SK-N-SH treated with all-trans-retinoic acid at 6 μM for 48 hours (cell line): ENCODE measurements at regions not wholly inside any gene's neighbourhood (a gene's known extent, or its start where the extent isn't known, plus 50 kb on each side); places are given as distances from the start of the nearest gene placed in this dataset.

ENCODE experiments used
- ATAC-seq: fragments of 200-7000 bp; cut with Tn5 transposase; 3 replicates; pipeline ENCODE4 v1.9.1; 2020; ENCODE audit warnings: mild to moderate bottlenecking, moderate library complexity
- ARNTL ChIP-seq: fragments of 450-650 bp; formaldehyde crosslinking; IDR thresholded peaks from 2 replicates; pipeline ENCODE4 v1.5.0; 2020; ENCODE audit warnings: low read depth, mild to moderate bottlenecking, moderate library complexity, borderline replicate concordance
- BACH2 ChIP-seq: fragments of 250-450 bp; sonication (Bioruptor Pico); IDR thresholded peaks from 2 replicates; pipeline ENCODE4 v1.9.0; 2021; ENCODE audit warnings: mild to moderate bottlenecking, borderline replicate concordance
- CREB5 ChIP-seq: fragments of 250-450 bp; sonication (Bioruptor Pico); IDR thresholded peaks from 2 replicates; pipeline ENCODE4 v1.5.1; 2020; ENCODE audit warnings: low read depth, mild to moderate bottlenecking, moderate library complexity
- CSDC2 ChIP-seq: fragments of 250-450 bp; sonication (Bioruptor Pico); IDR thresholded peaks from 2 replicates; pipeline ENCODE4 v1.5.0; 2020; ENCODE audit warnings: mild to moderate bottlenecking, moderate library complexity
- CSRNP3 ChIP-seq: fragments of 250-450 bp; sonication (Bioruptor Pico); IDR thresholded peaks from 2 replicates; pipeline ENCODE4 v1.5.1; 2021; ENCODE audit warnings: mild to moderate bottlenecking, moderate library complexity
- ESRRG ChIP-seq: fragments of 250-450 bp; sonication (Bioruptor Pico); IDR thresholded peaks from 2 replicates; pipeline ENCODE4 v1.6.1; 2021; ENCODE audit warnings: mild to moderate bottlenecking
- GLIS3 ChIP-seq: fragments of 250-450 bp; sonication (Bioruptor Pico); IDR thresholded peaks from 2 replicates; pipeline ENCODE4 v1.5.0; 2020; ENCODE audit warnings: mild to moderate bottlenecking, moderate library complexity
- ISL1 ChIP-seq: fragments of 250-450 bp; sonication (Bioruptor Pico); IDR thresholded peaks from 2 replicates; pipeline ENCODE4 v2.1.2; 2022; ENCODE audit warnings: mild to moderate bottlenecking, moderate library complexity
- POU6F1 ChIP-seq: fragments of 250-450 bp; sonication (Bioruptor Pico); IDR thresholded peaks from 2 replicates; pipeline ENCODE4 v1.8.0; 2021; ENCODE audit warnings: low read depth, mild to moderate bottlenecking, moderate library complexity, borderline replicate concordance
- PPARA ChIP-seq: fragments of 250-450 bp; sonication (Bioruptor Pico); IDR thresholded peaks from 2 replicates; pipeline ENCODE4 v1.5.0; 2020; ENCODE audit warnings: mild to moderate bottlenecking, borderline replicate concordance
- RARB ChIP-seq: fragments of 250-450 bp; sonication (Bioruptor Pico); IDR thresholded peaks from 2 replicates; pipeline ENCODE4 v1.8.0; 2021; ENCODE audit warnings: mild to moderate bottlenecking, moderate library complexity
- SNAI2 ChIP-seq: fragments of 250-450 bp; sonication (Bioruptor Pico); IDR thresholded peaks from 2 replicates; pipeline ENCODE4 v1.5.0; 2020; ENCODE audit warnings: mild to moderate bottlenecking, moderate library complexity
- TCF4 ChIP-seq: fragments of 250-450 bp; sonication (Bioruptor Pico); IDR thresholded peaks from 2 replicates; pipeline ENCODE4 v1.8.0; 2021; ENCODE audit warnings: mild to moderate bottlenecking, moderate library complexity, borderline replicate concordance
- TOX ChIP-seq: fragments of 250-450 bp; sonication (Bioruptor Pico); IDR thresholded peaks from 2 replicates; pipeline ENCODE4 v1.8.0; 2021; ENCODE audit warnings: mild to moderate bottlenecking, moderate library complexity, borderline replicate concordance
- TSHZ2 ChIP-seq: fragments of 250-450 bp; sonication (Bioruptor Pico); IDR thresholded peaks from 2 replicates; pipeline ENCODE4 v1.5.0; 2020; ENCODE audit warnings: mild to moderate bottlenecking, moderate library complexity
- ZC3H10 ChIP-seq: fragments of 250-450 bp; sonication (Bioruptor Pico); IDR thresholded peaks from 2 replicates; pipeline ENCODE4 v1.5.1; 2021; ENCODE audit warnings: mild to moderate bottlenecking, moderate library complexity
- ZFP3 ChIP-seq: fragments of 250-450 bp; sonication (Bioruptor Pico); IDR thresholded peaks from 2 replicates; pipeline ENCODE4 v1.5.0; 2020; ENCODE audit warnings: mild to moderate bottlenecking, moderate library complexity
- ZFP30 ChIP-seq: fragments of 450-650 bp; formaldehyde crosslinking; IDR thresholded peaks from 2 replicates; pipeline ENCODE4 v1.5.0; 2022; ENCODE audit warnings: mild to moderate bottlenecking, moderate library complexity
- ZNF565 ChIP-seq: fragments of 450-650 bp; formaldehyde crosslinking; conservative IDR thresholded peaks from 2 replicates; pipeline ENCODE4 v1.5.0; 2020; ENCODE audit warnings: low read depth, mild to moderate bottlenecking, moderate library complexity
- ZNF70 ChIP-seq: fragments of 450-650 bp; formaldehyde crosslinking; IDR thresholded peaks from 2 replicates; pipeline ENCODE4 v1.5.0; 2020; ENCODE audit warnings: mild to moderate bottlenecking, moderate library complexity
- ZNF8 ChIP-seq: fragments of 450-650 bp; formaldehyde crosslinking; IDR thresholded peaks from 2 replicates; pipeline ENCODE4 v1.5.0; 2020; ENCODE audit warnings: mild to moderate bottlenecking, moderate library complexity
- TF ChIP-seq, protein P1 (sequence below): fragments of 250-450 bp; sonication (Bioruptor Pico); IDR thresholded peaks from 2 replicates; pipeline ENCODE4 v1.8.0; 2020; ENCODE audit warnings: mild to moderate bottlenecking, moderate library complexity, borderline replicate concordance

- ATAC-seq = no peak
- TF ChIP-seq SNAI2 (CRISPR knock-in tag) (no peak), ESRRG (CRISPR knock-in tag) (no peak)
These were observed 762.2 kb downstream of the SUCLG1 start for GRCh38 chr2:83696838-83697237.

DNA sequence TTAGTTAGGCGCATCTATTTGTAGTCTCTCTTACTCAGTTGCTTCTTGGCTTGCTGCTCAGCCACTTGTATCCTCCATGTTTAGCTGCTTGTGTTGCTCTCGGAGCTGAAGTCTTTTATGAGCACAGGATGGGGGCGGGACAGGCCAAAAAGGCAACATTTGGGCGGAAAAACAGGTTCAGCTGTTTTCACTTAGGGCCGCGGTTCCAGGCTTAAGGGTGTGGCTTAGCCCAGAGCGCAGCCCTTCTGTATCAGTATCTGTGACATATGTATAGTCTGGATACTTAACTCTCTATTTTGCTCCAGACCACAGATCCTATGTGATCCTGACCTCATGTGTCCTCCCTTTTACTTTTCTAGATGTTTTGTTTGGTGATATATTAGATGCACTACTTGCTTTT, 763.5 kb downstream of the SUCLG1 start:
- no peak for TF ChIP-seq CSRNP3 (CRISPR knock-in tag)
- TF ChIP-seq ARNTL (CRISPR knock-in tag) = no peak
- TF ChIP-seq PPARA (CRISPR knock-in tag) = no peak
- TF ChIP-seq TSHZ2 (CRISPR knock-in tag) = no peak
- TF ChIP-seq ZC3H10 (CRISPR knock-in tag) = no peak
- TF ChIP-seq ZNF565 = no peak
- TF ChIP-seq, protein P1, sequence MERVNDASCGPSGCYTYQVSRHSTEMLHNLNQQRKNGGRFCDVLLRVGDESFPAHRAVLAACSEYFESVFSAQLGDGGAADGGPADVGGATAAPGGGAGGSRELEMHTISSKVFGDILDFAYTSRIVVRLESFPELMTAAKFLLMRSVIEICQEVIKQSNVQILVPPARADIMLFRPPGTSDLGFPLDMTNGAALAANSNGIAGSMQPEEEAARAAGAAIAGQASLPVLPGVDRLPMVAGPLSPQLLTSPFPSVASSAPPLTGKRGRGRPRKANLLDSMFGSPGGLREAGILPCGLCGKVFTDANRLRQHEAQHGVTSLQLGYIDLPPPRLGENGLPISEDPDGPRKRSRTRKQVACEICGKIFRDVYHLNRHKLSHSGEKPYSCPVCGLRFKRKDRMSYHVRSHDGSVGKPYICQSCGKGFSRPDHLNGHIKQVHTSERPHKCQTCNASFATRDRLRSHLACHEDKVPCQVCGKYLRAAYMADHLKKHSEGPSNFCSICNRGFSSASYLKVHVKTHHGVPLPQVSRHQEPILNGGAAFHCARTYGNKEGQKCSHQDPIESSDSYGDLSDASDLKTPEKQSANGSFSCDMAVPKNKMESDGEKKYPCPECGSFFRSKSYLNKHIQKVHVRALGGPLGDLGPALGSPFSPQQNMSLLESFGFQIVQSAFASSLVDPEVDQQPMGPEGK = no peak
- no peak for TF ChIP-seq CREB5 (CRISPR knock-in tag)
- TF ChIP-seq TCF4 (CRISPR knock-in tag) = no peak
- TF ChIP-seq TOX (CRISPR knock-in tag) = no peak
- no peak for TF ChIP-seq ZNF70 (CRISPR knock-in tag)
- TF ChIP-seq GLIS3 (CRISPR knock-in tag) = no peak
- TF ChIP-seq SNAI2 (CRISPR knock-in tag) = no peak
- TF ChIP-seq BACH2 (CRISPR knock-in tag) = no peak
- TF ChIP-seq POU6F1 (CRISPR knock-in tag) = no peak
- TF ChIP-seq ESRRG (CRISPR knock-in tag) = no peak
- no peak for TF ChIP-seq ZFP30 (CRISPR knock-in tag)
- no peak for TF ChIP-seq CSDC2 (CRISPR knock-in tag)
- no peak for TF ChIP-seq RARB (CRISPR knock-in tag)
- TF ChIP-seq ZNF8 (CRISPR knock-in tag) = no peak
- ATAC-seq = no peak

- no peak for ATAC-seq
- TF ChIP-seq ISL1 (CRISPR knock-in tag) (no peak), ZNF565 (no peak), CREB5 (CRISPR knock-in tag) (no peak), SNAI2 (CRISPR knock-in tag) (no peak), ESRRG (CRISPR knock-in tag) (no peak), ARNTL (CRISPR knock-in tag) (no peak), ZFP3 (CRISPR knock-in tag) (no peak), POU6F1 (CRISPR knock-in tag) (no peak)
These were observed 764.0 kb downstream of the SUCLG1 start for GRCh38 chr2:83695037-83695436.
